ENCODE measurements at regions not wholly inside any gene's neighbourhood (a gene's known extent, or its start where the extent isn't known, plus 50 kb on each side); places are given as distances from the start of the nearest gene placed in this dataset.

DNA sequence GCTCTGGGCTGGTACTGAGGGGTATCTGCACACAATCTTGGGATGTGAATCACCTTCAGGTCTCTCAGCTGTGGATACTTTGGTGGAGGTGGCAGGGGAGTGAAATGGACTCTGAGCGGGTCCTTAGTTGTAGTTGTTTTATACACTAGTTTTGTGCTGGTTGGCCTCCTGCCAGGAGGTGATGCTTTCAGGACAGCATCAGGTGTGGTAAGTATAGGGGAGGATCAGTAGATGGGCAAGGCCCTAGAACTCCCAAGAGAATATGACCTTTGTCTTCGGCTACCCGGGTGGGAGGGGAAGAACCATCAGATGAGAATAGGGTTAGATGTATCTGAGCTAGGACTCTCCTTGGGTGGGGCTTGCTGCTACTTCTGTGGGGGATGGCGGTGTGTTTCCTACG, 2284.3 kb upstream of the PCDH20 start:
- DNase-seq = no peak

DNA sequence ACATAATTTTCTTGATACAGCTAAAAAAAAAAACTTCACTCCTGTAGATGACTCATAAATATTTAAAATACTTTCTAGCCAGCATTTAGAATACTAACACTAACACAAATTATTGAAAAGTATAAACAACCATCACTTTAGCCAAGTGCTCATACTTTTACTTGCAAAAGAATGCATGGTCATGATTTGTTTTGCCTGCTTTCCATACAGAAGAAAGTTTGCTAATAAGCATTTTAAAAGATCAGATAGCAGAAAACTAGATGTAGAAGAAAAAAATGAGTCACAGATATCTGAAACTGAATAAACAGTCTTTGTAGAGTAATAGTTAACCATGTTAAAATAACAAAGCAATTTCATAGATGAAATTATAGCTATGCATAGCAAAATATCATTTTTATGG, 2280.4 kb upstream of the PCDH20 start:
- no peak for DNase-seq

- no peak for DNase-seq
Measured at GRCh38 chr13:63693696-63694095, 2278.0 kb upstream of the PCDH20 start.

DNA sequence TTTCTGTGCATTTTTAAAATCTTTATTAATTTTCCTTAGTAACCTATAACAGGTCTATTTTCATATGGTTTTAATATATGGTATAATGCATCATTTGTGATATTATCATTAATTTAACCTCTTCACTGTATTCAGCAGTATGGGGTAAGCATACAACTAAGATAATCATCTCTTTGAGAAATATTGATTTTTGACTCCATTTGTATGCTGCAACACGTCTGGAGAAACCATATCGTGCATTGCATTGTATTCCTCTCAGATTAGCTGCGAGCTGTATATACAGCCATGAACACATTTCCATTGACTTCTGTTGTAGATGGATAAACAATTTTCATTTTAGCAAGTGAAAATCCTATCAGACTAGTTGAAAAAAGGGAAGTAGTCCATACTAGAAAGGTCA, 2275.8 kb upstream of the PCDH20 start:
- no peak for DNase-seq

- DNase-seq = no peak
Measured at GRCh38 chr13:63690672-63691071, 2275.0 kb upstream of the PCDH20 start.

- DNase-seq = no peak
Measured at GRCh38 chr13:63684822-63685221, 2269.2 kb upstream of the PCDH20 start.

GRCh38 chr13:63680704-63681103, 2265.1 kb upstream of the PCDH20 start:
- peak; percentile 6 to 54 for DNase-seq

DNA sequence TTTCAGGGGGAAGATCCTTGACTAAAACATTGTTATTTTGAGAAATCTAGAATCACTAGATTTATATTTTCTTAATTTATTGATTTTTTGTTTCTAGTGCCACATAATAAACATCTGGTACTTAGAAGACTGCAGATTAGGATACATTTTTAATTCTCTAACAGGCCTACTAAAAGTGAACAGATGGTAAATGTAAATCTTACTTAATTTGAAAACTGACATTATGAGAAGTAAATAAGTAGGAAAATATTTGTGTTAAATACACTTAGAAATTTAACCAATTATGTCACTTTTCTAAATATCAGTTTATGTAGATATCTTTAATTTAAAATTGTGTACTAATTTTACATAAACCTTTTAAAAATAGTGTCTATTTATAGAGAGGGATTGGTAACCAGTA, 2255.6 kb upstream of the PCDH20 start:
- no peak for DNase-seq

- DNase-seq = no peak
Measured at GRCh38 chr13:63651394-63651793, 2235.7 kb upstream of the PCDH20 start.

- DNase-seq = no peak
Measured at GRCh38 chr13:63643543-63643942, 2227.9 kb upstream of the PCDH20 start.

DNA sequence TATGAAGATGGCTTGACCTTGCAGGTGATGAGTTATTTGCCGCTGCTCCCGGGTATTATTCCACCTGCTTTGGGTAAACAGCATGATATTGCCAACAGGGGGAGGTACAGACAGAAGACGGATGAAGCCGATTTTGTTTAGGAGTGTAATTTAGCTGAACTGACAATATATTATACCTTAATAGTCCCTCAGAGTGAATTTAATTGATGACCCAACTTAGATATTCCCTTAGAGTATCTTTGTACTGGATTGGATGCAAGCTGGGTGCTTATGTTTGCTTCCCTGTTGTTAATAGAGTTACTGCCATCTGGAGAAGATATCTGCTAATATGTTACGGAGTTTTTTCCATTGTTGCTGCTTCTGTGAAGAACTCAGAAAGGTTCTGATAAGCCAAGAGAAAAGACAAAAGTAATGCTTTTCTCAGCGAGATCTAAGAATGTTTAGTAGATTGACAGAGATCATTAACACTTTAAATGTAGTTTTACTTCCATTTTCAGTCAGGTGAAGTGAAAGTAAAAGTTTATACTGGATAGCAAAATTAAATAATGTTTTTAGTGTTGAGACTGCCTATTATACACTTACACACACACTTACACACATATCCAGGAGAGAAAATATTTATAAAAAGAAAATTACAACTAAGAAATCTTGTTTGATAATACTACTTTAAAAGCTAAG, 2220.8 kb upstream of the PCDH20 start:
- peak; percentile 37 to 85 for DNase-seq

DNA sequence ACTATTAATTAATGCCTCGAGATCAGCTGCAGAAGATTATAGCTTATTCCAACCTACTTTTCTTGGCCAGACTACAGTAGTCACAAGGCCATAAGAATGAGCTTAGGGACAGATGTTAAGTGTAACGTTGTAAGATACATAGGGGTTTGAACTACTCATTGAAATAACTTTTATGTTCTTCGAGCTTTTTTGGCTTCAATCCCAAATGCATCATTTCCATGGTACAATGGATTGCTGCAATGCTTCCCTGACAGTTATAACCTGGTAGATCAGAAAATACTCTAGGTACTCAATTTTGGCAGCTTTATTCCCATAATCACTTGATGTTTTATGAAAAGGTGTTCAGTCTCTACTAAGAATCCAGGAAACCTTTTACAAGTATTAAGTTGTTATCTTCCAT, 2216.7 kb upstream of the PCDH20 start:
- DNase-seq = no peak

DNA sequence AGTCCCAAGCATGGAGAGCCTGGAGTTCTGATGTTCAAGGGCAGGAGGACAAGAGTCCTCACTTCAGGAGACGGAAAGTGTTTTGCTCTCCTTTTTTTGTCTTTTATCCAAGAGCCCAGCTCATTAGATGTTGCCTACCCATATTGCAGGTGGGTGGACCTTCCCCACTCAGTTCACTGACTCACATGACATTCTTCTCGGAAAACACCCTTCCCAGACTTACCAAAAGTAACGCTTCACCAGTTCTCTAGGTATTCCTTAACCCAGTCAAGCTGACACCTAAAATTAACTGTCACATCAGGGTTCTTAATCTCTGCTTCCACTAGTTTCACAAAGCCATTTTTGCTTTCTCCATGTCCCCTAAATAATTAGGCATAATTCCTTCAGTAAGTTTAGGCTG, 2215.4 kb upstream of the PCDH20 start:
- no peak for DNase-seq

GRCh38 chr13:63629591-63629990, 2213.9 kb upstream of the PCDH20 start:
- no peak for DNase-seq

DNA sequence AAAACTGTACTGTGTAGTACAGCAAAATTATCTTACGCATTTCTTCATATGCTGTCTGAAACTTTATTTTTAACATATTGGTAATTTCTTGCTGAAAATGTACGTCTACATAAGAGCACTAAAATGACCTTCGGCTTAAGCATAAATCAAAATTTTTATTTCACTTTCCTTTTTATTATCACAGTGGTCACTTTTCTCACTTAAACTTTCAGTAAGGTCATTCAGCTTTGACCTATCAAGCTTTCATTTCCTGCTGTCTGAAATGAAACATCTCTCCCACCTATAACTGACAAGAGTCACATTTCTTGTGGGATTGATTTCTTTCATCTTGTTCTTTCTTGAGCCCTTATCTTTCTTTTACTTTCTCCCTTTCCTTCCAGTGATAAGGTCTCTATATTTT, 2212.7 kb upstream of the PCDH20 start:
- no peak for DNase-seq

GRCh38 chr13:63625869-63626268, 2210.2 kb upstream of the PCDH20 start:
- no peak for DNase-seq

DNA sequence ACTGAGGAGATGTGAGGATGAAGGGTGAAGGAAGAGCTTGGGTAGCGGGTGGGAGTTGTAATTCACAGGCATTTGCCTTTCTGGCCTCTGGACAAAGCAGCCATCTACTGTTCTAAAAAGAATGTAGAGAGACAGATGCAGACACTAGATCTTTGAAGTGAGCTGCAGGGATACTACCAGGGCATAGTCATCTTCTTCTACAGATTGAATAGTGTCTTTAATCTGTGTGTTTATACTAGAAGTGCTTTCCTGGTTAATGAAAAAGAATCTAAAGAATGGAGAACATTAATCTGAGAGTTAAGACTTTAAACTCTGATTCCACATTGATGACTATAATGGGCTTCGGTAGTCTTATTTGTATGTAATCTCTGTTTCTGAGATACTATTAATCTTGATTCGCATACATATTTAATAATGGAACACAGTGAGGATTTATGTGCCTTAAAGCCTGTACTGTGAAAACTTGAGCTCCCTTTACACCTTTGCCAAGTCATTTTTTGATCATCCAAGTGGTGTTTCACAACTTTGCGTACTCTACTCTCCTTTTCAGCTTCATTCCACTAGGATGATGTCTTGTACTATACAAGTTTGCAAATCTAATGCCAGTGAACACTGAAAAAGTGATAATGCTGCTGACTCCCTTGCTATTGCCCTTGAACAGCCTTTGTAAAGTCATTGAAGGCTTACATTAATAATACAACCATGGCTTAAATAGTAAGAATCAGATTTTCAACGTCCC, 2199.4 kb upstream of the PCDH20 start:
- DNase-seq = no peak

- no peak for DNase-seq
Measured at GRCh38 chr13:63607153-63607552, 2191.5 kb upstream of the PCDH20 start.

DNA sequence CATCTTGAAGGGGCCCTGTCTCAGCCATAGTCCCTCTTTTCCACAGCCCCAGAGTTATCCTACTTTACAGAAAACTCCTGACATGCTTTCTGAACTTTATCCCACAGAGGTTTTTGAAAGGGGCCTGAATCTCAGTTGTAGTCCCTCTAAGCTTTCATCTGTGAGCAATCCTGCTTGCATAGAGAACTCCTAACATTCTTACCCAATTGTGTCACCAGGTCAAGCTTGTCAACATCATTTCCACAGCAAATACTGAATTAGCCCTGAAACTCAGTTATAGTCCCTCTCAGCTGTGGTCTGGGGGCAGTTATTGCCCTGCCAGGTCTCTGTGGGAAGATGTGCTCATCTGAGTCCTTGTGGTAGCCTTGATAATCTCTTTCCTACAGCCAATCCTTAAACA, 2190.3 kb upstream of the PCDH20 start:
- no peak for DNase-seq

- DNase-seq = no peak
Measured at GRCh38 chr13:63605403-63605802, 2189.8 kb upstream of the PCDH20 start.

GRCh38 chr13:63595811-63596210, 2180.2 kb upstream of the PCDH20 start:
- no peak for DNase-seq

- DNase-seq = no peak
Measured at GRCh38 chr13:63586467-63586866, 2170.8 kb upstream of the PCDH20 start.

DNA sequence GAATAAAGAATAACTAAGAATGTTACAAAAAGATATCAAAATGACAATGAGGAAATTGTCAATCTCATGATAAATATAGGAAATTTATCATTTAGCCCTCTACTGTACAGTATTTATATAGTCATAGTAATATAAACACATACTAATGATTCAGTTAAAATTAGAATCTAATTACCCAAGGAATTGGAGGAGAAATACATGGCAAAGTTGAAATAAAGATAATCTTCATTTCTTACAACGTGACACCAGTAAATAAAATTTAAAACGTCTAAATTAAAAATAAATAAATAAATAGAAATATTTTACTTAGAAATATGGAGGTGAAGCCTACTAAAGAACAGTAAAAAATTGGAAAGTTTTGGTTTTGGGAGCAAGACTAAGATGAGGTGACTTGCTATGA, 2163.1 kb upstream of the PCDH20 start:
- no peak for DNase-seq

GRCh38 chr13:63567031-63567430, 2151.4 kb upstream of the PCDH20 start:
- no peak for DNase-seq

DNA sequence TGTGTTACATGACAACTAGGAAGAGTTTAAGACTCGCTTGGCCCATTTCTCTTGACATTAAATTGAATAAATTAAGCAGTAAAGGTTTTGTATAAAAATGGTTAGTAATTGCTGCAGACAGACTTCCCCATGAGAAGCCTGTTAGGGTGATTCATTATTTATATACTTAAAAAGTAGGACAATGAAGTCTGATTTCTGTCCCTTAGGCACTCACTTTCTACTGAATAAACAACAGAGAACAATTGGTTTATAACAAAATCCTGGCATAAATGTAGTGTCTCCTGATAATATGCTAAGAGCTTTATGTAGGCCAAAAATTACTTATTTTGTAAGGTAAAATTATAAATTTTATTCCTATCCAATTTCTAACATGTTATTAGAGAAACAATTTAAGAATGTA, 2138.5 kb upstream of the PCDH20 start:
- DNase-seq = no peak

Measured in NCI-H2081 (cell line).